ENCODE measurements at regions not wholly inside any gene's neighbourhood (a gene's known extent, or its start where the extent isn't known, plus 50 kb on each side); places are given as distances from the start of the nearest gene placed in this dataset.

- no peak for ATAC-seq
- intact Hi-C loops (cut with DNase I, micrococcal nuclease), result no loop called here
- Histone ChIP-seq H3K36me3 (ENCODE audit: low read depth) (no peaks in the 10 kb centered on the region), H3K4me1 (ENCODE audit: low read depth) (no peaks in the 10 kb centered on the region), H3K9me3 (no peaks in the 10 kb centered on the region), H3K4me3 (no peak overlapping the region)
- TF ChIP-seq, protein P1, sequence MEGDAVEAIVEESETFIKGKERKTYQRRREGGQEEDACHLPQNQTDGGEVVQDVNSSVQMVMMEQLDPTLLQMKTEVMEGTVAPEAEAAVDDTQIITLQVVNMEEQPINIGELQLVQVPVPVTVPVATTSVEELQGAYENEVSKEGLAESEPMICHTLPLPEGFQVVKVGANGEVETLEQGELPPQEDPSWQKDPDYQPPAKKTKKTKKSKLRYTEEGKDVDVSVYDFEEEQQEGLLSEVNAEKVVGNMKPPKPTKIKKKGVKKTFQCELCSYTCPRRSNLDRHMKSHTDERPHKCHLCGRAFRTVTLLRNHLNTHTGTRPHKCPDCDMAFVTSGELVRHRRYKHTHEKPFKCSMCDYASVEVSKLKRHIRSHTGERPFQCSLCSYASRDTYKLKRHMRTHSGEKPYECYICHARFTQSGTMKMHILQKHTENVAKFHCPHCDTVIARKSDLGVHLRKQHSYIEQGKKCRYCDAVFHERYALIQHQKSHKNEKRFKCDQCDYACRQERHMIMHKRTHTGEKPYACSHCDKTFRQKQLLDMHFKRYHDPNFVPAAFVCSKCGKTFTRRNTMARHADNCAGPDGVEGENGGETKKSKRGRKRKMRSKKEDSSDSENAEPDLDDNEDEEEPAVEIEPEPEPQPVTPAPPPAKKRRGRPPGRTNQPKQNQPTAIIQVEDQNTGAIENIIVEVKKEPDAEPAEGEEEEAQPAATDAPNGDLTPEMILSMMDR (IDR thresholded peaks at IDR 0.05), result no peak
- no peak for DNase-seq
Measured at GRCh38 chr12:77697126-77697525, 133.6 kb upstream of the NAV3 start.

GRCh38 chr12:77696183-77696582 is 134.5 kb upstream of the NAV3 start:
- no peak overlapping the region for H3K4me3 ChIP-seq
- H3K4me1 ChIP-seq (ENCODE audit: low read depth), result no peaks in the 10 kb centered on the region
- no peaks in the 10 kb centered on the region for H3K36me3 ChIP-seq (ENCODE audit: low read depth)
- TF ChIP-seq, protein P1 (IDR thresholded peaks at IDR 0.05), result no peak
- no peak for DNase-seq
- ATAC-seq, result no peak
- no peaks in the 10 kb centered on the region for H3K9me3 ChIP-seq
- intact Hi-C loops (cut with DNase I, micrococcal nuclease), result no loop called here

DNA sequence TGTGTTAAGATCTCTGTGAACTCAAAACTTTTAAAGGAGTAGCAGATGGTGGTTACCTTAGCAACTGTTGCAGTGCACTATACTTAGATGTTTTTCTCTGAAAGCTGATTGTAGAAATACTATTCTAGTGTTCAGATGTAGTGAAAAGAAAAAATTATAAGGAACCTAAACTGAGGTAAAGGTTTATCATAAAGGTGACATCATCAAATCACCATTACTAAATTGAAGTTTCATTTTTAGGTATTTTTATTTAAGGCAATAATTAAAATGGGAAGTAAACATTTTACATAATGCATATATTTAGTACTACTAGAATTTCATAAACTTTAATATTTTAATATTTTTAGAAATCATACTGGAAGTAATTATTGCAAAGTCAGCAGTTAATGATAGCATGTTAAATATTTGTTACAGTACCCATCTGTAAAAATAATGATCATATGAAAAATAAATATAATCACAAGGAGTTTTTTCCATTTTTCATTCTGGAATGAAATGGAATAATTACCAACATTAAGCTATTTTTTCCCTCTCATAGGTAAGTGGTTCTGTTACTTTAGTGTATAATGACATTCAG is 141.1 kb upstream of the NAV3 start:
- H3K4me1 ChIP-seq (ENCODE audit: low read depth), result no peaks in the 10 kb centered on the region
- no peak overlapping the region for H3K4me3 ChIP-seq
- DNase-seq (no peak), ATAC-seq (no peak)
- no peaks in the 10 kb centered on the region for H3K9me3 ChIP-seq
- intact Hi-C loops (cut with DNase I, micrococcal nuclease), result loop anchor here in 1 of 2 donors (10.0 kb wide), 1 partner anchor 535 kb away; no protein-coding TSS in a partner anchor
- no peaks in the 10 kb centered on the region for H3K36me3 ChIP-seq (ENCODE audit: low read depth)
- TF ChIP-seq, protein P1 (IDR thresholded peaks at IDR 0.05), result no peak

DNA sequence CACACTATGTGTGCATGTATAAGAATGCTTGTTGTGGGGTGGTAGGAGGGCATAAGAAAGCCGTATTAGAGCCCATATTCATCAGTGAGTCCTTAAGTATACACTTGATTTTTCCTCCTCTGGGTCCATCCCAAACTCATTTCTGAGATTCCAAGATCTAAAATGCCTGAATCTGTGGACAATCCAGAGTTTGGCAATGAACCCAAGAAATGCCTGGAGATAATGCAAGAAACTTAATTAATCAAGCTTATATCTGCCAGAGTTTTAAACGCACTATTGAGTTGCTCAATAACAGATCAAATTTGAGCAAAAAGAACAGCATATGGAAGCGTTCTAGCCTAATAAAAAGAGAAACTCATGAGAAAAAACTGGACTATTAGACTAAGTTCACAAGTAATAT is 143.4 kb upstream of the NAV3 start:
- no peak for DNase-seq
- no peaks in the 10 kb centered on the region for H3K4me1 ChIP-seq (ENCODE audit: low read depth)
- no peak overlapping the region for H3K4me3 ChIP-seq
- TF ChIP-seq, protein P1 (IDR thresholded peaks at IDR 0.05), result no peak
- no peaks in the 10 kb centered on the region for H3K36me3 ChIP-seq (ENCODE audit: low read depth)
- no peaks in the 10 kb centered on the region for H3K9me3 ChIP-seq
- no peak for ATAC-seq
- intact Hi-C loops (cut with DNase I, micrococcal nuclease), result loop anchor here in 1 of 2 donors (10.0 kb wide), 1 partner anchor 533 kb away; no protein-coding TSS in a partner anchor

GRCh38 chr12:77686760-77687159 is 143.9 kb upstream of the NAV3 start:
- ATAC-seq, result no peak
- Histone ChIP-seq H3K4me1 (ENCODE audit: low read depth) (no peaks in the 10 kb centered on the region), H3K36me3 (ENCODE audit: low read depth) (no peaks in the 10 kb centered on the region), H3K4me3 (no peak overlapping the region), H3K9me3 (no peaks in the 10 kb centered on the region)
- TF ChIP-seq, protein P1 (IDR thresholded peaks at IDR 0.05), result no peak
- intact Hi-C loops (cut with DNase I, micrococcal nuclease), result loop anchor here in 1 of 2 donors (10.0 kb wide), 1 partner anchor 532 kb away; no protein-coding TSS in a partner anchor
- no peak for DNase-seq

All from mucosa of descending colon (tissue), 3 donors.